ENCODE measurements at regions not wholly inside any gene's neighbourhood (a gene's known extent, or its start where the extent isn't known, plus 50 kb on each side); places are given as distances from the start of the nearest gene placed in this dataset.

- ATAC-seq (ENCODE audit: insufficient number of reproducible peaks, low FRiP score, low read depth) (no peak), DNase-seq (ENCODE audit: low spot score) (no peak)
- Histone ChIP-seq H3K9me3 (no peaks in the 10 kb centered on the region), H3K27ac (no peak overlapping the region), H3K4me3 (no peak overlapping the region), H3K4me1 (ENCODE audit: control insufficient read depth in 1 of 2, low read depth in 2 of 2) (no peaks in the 10 kb centered on the region), H3K36me3 (no peaks in the 10 kb centered on the region), H3K27me3 (replicated peaks; ENCODE audit: insufficient read depth) (no peaks in the 10 kb centered on the region)
- TF ChIP-seq CTCF (IDR thresholded peaks at IDR 0.05), result no peak
Observed at GRCh38 chr4:16418814-16419213, 192.5 kb upstream of the TAPT1 start.

- TF ChIP-seq CTCF (IDR thresholded peaks at IDR 0.05), result no peak
- Histone ChIP-seq H3K4me3 (no peak overlapping the region), H3K4me1 (ENCODE audit: control insufficient read depth in 1 of 2, low read depth in 2 of 2) (no peaks in the 10 kb centered on the region), H3K27me3 (replicated peaks; ENCODE audit: insufficient read depth) (no peaks in the 10 kb centered on the region), H3K36me3 (no peaks in the 10 kb centered on the region), H3K27ac (no peak overlapping the region), H3K9me3 (no peaks in the 10 kb centered on the region)
- ATAC-seq (ENCODE audit: insufficient number of reproducible peaks, low FRiP score, low read depth), result no peak
- no peak for DNase-seq (ENCODE audit: low spot score)
Observed at GRCh38 chr4:16417198-16417597, 190.9 kb upstream of the TAPT1 start.

GRCh38 chr4:16416601-16417000 lies 190.3 kb upstream of the TAPT1 start:
- no peak for TF ChIP-seq CTCF (IDR thresholded peaks at IDR 0.05)
- no peak for DNase-seq (ENCODE audit: low spot score)
- ATAC-seq (ENCODE audit: insufficient number of reproducible peaks, low FRiP score, low read depth), result no peak
- Histone ChIP-seq H3K36me3 (no peaks in the 10 kb centered on the region), H3K27ac (no peak overlapping the region), H3K4me3 (no peak overlapping the region), H3K9me3 (no peaks in the 10 kb centered on the region), H3K4me1 (ENCODE audit: control insufficient read depth in 1 of 2, low read depth in 2 of 2) (no peaks in the 10 kb centered on the region), H3K27me3 (replicated peaks; ENCODE audit: insufficient read depth) (no peaks in the 10 kb centered on the region)

GRCh38 chr4:16415751-16416150 lies 189.5 kb upstream of the TAPT1 start:
- Histone ChIP-seq H3K27ac (no peak overlapping the region), H3K4me3 (no peak overlapping the region), H3K4me1 (ENCODE audit: control insufficient read depth in 1 of 2, low read depth in 2 of 2) (no peaks in the 10 kb centered on the region), H3K36me3 (no peaks in the 10 kb centered on the region), H3K9me3 (no peaks in the 10 kb centered on the region), H3K27me3 (replicated peaks; ENCODE audit: insufficient read depth) (no peaks in the 10 kb centered on the region)
- ATAC-seq (ENCODE audit: insufficient number of reproducible peaks, low FRiP score, low read depth) (no peak), DNase-seq (ENCODE audit: low spot score) (no peak)
- no peak for TF ChIP-seq CTCF (IDR thresholded peaks at IDR 0.05)

GRCh38 chr4:16413814-16414555 lies 187.7 kb upstream of the TAPT1 start:
- Histone ChIP-seq H3K9me3 (no peaks in the 10 kb centered on the region), H3K27me3 (replicated peaks; ENCODE audit: insufficient read depth) (no peaks in the 10 kb centered on the region), H3K4me1 (ENCODE audit: control insufficient read depth in 1 of 2, low read depth in 2 of 2) (no peaks in the 10 kb centered on the region), H3K36me3 (no peaks in the 10 kb centered on the region), H3K27ac (no peak overlapping the region), H3K4me3 (no peak overlapping the region)
- no peak for TF ChIP-seq CTCF (IDR thresholded peaks at IDR 0.05)
- ATAC-seq (ENCODE audit: insufficient number of reproducible peaks, low FRiP score, low read depth) (no peak), DNase-seq (ENCODE audit: low spot score) (no peak)

Data from thoracic aorta (tissue), 2 donors.